Peyer's patch (tissue), 4 donors: ENCODE measurements at regions not wholly inside any gene's neighbourhood (a gene's known extent, or its start where the extent isn't known, plus 50 kb on each side); places are given as distances from the start of the nearest gene placed in this dataset.

ENCODE experiments used
- DNase-seq, 3 donors: peaks; one replicate each; pipeline ENCODE4 v3.0.0-alpha.2; 2017 to 2019
- H3K27ac ChIP-seq, 4 donors: fragments of 200-600 bp; sonication (generic); one replicate each; pipeline ENCODE4 v1.5.1; 2016 to 2019
- H3K27me3 ChIP-seq, 2 donors: fragments of 200-600 bp; sonication (generic); one replicate each; pipeline ENCODE4 v1.5.1; 2019
- H3K36me3 ChIP-seq, 3 donors: fragments of 200-600 bp; sonication (generic); one replicate each; pipeline ENCODE4 v1.5.1; 2016 to 2019
- H3K4me1 ChIP-seq, 4 donors: fragments of 200-600 bp; sonication (generic); one replicate each; pipeline ENCODE4 v1.5.1; 2016 to 2019
- H3K4me3 ChIP-seq, 4 donors: fragments of 200-600 bp; sonication (generic); 1 replicate in 3 of 4; 2 replicates in 1 of 4; pipeline ENCODE4 v1.5.1; 2016 to 2019; ENCODE audit warnings: mild to moderate bottlenecking in 1 of 4
- H3K9me3 ChIP-seq, 4 donors: fragments of 200-600 bp; sonication (generic); one replicate each; pipeline ENCODE4 v1.5.1; 2016 to 2019; ENCODE audit warnings: mild to moderate bottlenecking in 1 of 4
- CTCF ChIP-seq, 6 experiments: fragments of 450-650 bp in 4 of 6; fragments of 200-600 bp in 2 of 6; sonication (generic) in 1 of 6; IDR thresholded peaks; one replicate each; pipeline ENCODE4 v1.5.1; 2017 to 2019; ENCODE audit warnings: antibody characterized with exemption in 6 of 6, mild to moderate bottlenecking in 3 of 6, moderate library complexity in 1 of 6
- POLR2A ChIP-seq, 2 donors: fragments of 450-650 bp; IDR thresholded peaks; one replicate each; pipeline ENCODE4 v1.5.1; 2017; ENCODE audit warnings: antibody characterized with exemption in 2 of 2, mild to moderate bottlenecking in 2 of 2, moderate library complexity in 2 of 2

GRCh38 chr16:17858061-17858460, 387.3 kb upstream of the XYLT1 start:
- no peak for TF ChIP-seq POLR2A (IDR thresholded peaks at IDR 0.05)
- TF ChIP-seq CTCF (IDR thresholded peaks at IDR 0.05) = no peak
- no peaks in the 10 kb centered on the region for H3K27me3 ChIP-seq
- no peak overlapping the region for H3K27ac ChIP-seq
- no peaks in the 10 kb centered on the region for H3K9me3 ChIP-seq
- H3K36me3 ChIP-seq = no peaks in the 10 kb centered on the region
- DNase-seq = no peak
- no peak overlapping the region for H3K4me3 ChIP-seq
- no peaks in the 10 kb centered on the region for H3K4me1 ChIP-seq

GRCh38 chr16:17853958-17854357, 383.2 kb upstream of the XYLT1 start:
- Histone ChIP-seq H3K27ac (no peak overlapping the region), H3K4me1 (no peaks in the 10 kb centered on the region), H3K4me3 (no peak overlapping the region), H3K27me3 (no peaks in the 10 kb centered on the region), H3K9me3 (no peaks in the 10 kb centered on the region), H3K36me3 (no peaks in the 10 kb centered on the region)
- TF ChIP-seq POLR2A (IDR thresholded peaks at IDR 0.05) (no peak), CTCF (IDR thresholded peaks at IDR 0.05) (no peak)
- no peak for DNase-seq

- DNase-seq = no peak
- Histone ChIP-seq H3K27me3 (no peaks in the 10 kb centered on the region), H3K4me3 (no peak overlapping the region), H3K36me3 (no peaks in the 10 kb centered on the region), H3K4me1 (no peaks in the 10 kb centered on the region), H3K9me3 (no peaks in the 10 kb centered on the region), H3K27ac (no peak overlapping the region)
- TF ChIP-seq POLR2A (IDR thresholded peaks at IDR 0.05) (no peak), CTCF (IDR thresholded peaks at IDR 0.05) (no peak)
Observed at GRCh38 chr16:17852977-17853702, 382.4 kb upstream of the XYLT1 start.

- H3K27me3 ChIP-seq = no peaks in the 10 kb centered on the region
- H3K36me3 ChIP-seq = no peaks in the 10 kb centered on the region
- no peaks in the 10 kb centered on the region for H3K9me3 ChIP-seq
- no peak for TF ChIP-seq CTCF (IDR thresholded peaks at IDR 0.05)
- TF ChIP-seq POLR2A (IDR thresholded peaks at IDR 0.05) = no peak
- no peak for DNase-seq
- no peak overlapping the region for H3K27ac ChIP-seq
- no peak overlapping the region for H3K4me3 ChIP-seq
- no peaks in the 10 kb centered on the region for H3K4me1 ChIP-seq
Observed at GRCh38 chr16:17850581-17851250, 380.0 kb upstream of the XYLT1 start.

GRCh38 chr16:17847234-17847795, 376.6 kb upstream of the XYLT1 start:
- H3K9me3 ChIP-seq = no peaks in the 10 kb centered on the region
- DNase-seq = no peak
- H3K4me3 ChIP-seq = no peak overlapping the region
- no peaks in the 10 kb centered on the region for H3K27me3 ChIP-seq
- H3K27ac ChIP-seq = no peak overlapping the region
- no peaks in the 10 kb centered on the region for H3K36me3 ChIP-seq
- H3K4me1 ChIP-seq = no peaks in the 10 kb centered on the region
- TF ChIP-seq POLR2A (IDR thresholded peaks at IDR 0.05) (no peak), CTCF (IDR thresholded peaks at IDR 0.05) (no peak)
